Epithelial cell of esophagus (primary cell): ENCODE measurements at regions not wholly inside any gene's neighbourhood (a gene's known extent, or its start where the extent isn't known, plus 50 kb on each side); places are given as distances from the start of the nearest gene placed in this dataset.

Experiments
- DNase-seq: peaks from one replicate; pipeline ENCODE4 v3.0.0; 2010; ENCODE audit warnings: low read depth
- H3K4me3 ChIP-seq: 2 replicates; pipeline ENCODE4 v1.5.1; 2011; ENCODE audit warnings: mild to moderate bottlenecking, low read length, control low read depth
- TF ChIP-seq, protein P1 (sequence below): IDR thresholded peaks from 2 replicates; pipeline ENCODE4 v1.5.1; 2011; ENCODE audit warnings: low read depth, mild to moderate bottlenecking, low read length, control low read depth, inconsistent platforms; ENCODE audit not compliant: insufficient read depth; ENCODE audit errors: missing control alignments

DNA sequence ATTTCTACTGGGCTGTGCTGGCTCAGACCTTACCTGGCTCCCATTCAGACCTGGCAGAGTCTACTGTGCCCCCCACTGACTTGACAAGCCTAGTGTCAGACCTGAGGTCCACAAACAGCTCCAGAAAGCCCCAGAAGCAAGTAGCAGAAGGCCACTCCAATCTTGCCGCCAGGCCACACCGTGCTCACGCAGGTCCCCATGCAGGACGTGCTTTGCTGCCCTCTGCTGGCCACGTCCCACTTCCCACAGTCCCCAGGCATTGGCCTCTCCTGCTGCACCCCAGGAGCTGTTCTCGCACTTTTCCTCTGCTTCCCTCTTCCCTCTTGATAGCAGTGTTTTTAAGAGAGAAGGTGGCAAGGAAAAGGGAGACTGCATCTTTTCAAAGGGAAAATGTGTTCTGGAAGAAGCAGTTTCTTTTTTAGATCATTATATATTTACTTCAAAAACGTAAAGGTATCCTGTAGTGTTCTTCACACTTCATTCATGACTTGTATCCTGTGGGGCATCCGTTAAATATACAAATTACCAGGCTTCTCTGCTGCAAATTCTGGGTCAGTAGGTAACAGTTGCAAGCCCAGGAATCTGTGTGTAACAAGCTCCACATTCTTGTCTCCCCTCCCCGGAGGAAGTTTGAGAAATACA lies 81.4 kb upstream of the PAPOLG start:
- peak; percentile 81 for DNase-seq
- no peak overlapping the region for H3K4me3 ChIP-seq
- TF ChIP-seq, protein P1, sequence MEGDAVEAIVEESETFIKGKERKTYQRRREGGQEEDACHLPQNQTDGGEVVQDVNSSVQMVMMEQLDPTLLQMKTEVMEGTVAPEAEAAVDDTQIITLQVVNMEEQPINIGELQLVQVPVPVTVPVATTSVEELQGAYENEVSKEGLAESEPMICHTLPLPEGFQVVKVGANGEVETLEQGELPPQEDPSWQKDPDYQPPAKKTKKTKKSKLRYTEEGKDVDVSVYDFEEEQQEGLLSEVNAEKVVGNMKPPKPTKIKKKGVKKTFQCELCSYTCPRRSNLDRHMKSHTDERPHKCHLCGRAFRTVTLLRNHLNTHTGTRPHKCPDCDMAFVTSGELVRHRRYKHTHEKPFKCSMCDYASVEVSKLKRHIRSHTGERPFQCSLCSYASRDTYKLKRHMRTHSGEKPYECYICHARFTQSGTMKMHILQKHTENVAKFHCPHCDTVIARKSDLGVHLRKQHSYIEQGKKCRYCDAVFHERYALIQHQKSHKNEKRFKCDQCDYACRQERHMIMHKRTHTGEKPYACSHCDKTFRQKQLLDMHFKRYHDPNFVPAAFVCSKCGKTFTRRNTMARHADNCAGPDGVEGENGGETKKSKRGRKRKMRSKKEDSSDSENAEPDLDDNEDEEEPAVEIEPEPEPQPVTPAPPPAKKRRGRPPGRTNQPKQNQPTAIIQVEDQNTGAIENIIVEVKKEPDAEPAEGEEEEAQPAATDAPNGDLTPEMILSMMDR: peak; percentile 98

DNA sequence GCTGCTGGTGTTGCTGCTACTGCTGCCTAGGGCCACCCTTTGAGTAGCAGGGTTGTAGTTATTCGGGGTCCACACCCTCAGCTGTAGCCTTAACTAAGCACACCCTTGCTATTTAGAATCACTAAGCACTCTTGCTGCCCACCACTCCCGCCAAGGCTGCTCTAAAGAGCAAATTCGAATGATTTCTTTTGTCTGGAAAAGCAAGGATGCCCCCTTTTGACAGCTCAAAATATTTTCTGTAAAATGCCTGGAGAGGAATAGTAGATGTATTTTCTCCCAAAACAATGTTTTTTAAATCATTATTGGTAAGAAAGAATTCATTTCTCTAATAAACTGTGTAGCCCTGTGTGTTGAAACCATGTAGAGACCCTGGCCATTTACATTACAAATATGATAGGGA lies 80.8 kb upstream of the PAPOLG start:
- TF ChIP-seq, protein P1: no peak
- no peak for DNase-seq
- H3K4me3 ChIP-seq: no peak overlapping the region

DNA sequence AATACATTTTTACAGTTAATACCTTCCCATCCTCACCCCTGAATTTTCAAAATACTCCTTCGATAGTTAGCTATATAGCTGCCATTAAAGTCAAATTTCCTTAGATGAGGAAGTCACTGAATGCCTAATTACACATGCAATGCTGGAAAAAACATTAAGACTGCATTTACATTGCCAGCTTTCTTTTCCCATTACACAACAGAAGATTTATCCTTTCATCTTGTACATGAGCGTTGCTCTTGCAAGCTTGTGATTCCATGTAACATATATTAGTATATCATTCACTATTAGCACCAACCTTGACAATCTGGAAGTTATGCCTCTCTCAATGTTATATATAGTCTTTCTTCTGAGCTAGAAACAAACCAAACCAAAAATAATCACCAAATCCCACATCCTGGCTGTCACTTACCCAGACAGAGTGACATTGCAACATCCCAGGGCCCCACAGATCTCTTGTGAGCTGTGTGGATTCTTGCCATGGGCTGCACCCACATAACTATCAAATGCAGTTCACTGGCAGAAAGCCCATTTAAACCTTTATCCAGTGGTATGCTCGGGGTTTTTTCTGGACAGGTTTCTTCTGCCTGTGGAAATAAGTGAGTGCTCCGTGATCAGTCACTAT lies 79.2 kb upstream of the PAPOLG start:
- TF ChIP-seq, protein P1: no peak
- no peak overlapping the region for H3K4me3 ChIP-seq
- no peak for DNase-seq

DNA sequence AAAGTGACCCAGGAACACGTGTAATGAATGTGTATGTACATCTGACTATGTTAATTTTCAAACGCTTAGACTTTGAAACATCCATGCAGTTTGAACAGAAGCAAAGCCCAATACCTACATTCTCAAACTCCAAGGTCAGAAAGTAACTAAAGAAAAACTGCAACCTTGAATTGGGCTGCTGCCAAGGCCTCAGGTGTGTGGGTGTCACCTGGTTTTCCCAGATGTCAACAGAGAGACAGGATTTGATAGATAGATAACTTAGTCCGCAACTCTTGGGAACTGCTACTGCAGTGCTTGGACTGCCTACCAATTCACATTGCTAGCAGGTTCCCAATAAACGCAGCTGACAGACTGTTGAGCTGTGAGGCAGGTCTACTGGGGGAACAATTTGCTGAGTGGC lies 78.7 kb upstream of the PAPOLG start:
- TF ChIP-seq, protein P1: no peak
- no peak overlapping the region for H3K4me3 ChIP-seq
- no peak for DNase-seq

DNA sequence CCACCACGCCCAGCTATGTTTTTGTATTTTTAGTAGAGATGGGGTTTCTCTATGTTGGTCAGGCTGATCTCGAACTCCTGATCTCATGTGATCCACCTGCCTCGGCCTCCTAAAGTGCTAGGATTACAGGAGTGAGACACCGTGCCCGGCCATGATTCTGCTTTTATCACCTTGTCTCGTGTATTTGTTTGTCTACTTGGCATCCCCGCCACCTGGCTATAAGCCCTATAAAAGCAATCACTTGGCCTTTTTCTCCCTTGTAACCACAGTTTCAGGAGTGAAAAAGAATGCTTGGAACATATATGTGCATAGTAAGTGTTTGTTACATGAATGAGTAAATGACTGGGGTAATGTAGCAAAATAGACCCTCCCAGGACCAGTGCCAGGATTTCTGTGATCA lies 77.5 kb upstream of the PAPOLG start:
- H3K4me3 ChIP-seq: no peak overlapping the region
- TF ChIP-seq, protein P1: no peak
- DNase-seq: no peak

DNA sequence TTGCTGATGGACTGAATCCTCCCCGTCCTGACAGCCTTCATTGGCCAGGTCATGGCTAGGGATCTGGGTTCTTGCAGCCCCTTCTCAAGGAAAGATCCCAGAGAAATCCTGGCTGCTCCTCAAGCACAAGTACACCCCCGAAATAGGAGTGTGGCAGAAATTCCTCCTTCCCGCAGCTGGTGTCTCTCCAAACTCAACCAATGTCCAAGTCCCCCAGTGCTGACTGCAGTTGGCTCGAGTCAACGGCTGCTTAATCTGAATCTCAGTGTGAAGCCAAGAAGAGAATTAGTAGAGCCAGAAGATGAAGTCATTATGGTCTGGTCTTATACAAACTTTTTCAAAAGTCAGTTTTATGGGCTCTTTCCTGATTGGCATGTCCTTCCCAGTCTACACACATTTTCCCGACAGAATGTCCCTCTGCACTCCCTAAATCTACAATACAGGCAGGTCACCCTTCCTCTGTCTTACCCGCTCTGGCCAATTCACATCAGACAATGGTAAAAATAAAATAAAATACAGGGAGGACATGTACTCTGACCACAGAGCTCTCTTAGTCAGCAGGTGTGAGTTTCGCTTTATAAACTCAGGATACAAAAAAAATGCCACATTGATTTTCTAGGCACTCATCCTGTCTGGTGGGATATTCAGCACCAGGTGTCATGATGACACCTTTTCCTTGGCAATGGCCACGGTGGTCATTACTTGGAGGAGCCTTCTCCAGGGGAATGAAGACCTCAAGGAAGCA lies 76.9 kb upstream of the PAPOLG start:
- H3K4me3 ChIP-seq: no peak overlapping the region
- DNase-seq: no peak
- TF ChIP-seq, protein P1: no peak
